Ovary (tissue), 7 donors: ENCODE measurements at regions not wholly inside any gene's neighbourhood (a gene's known extent, or its start where the extent isn't known, plus 50 kb on each side); places are given as distances from the start of the nearest gene placed in this dataset.

ENCODE experiments used
- DNase-seq, 5 donors: peaks; one replicate each; pipeline ENCODE4 v3.0.0-alpha.2; 2019 to 2020
- H3K27ac ChIP-seq, 2 donors: fragments of 200-600 bp; one replicate each; pipeline versions ENCODE4 v1.5.1 to v1.8.0; 2019 to 2022
- H3K27me3 ChIP-seq: fragments of 200-600 bp; one replicate; pipeline ENCODE4 v1.8.0; 2022
- H3K36me3 ChIP-seq: fragments of 200-600 bp; sonication (generic); one replicate; pipeline ENCODE4 v1.5.1; 2019
- H3K4me1 ChIP-seq: one replicate; pipeline ENCODE4 v1.8.1; 2013; ENCODE audit warnings: mild to moderate bottlenecking, moderate library complexity; ENCODE audit not compliant: insufficient read depth
- H3K4me3 ChIP-seq: fragments of 200-600 bp; sonication (generic); one replicate; pipeline ENCODE4 v1.5.1; 2017
- H3K9me3 ChIP-seq, 2 donors: fragments of 200-600 bp in 1 of 2; sonication (generic) in 1 of 2; one replicate each; pipeline versions ENCODE4 v1.5.1 to v1.8.1; 2013 to 2019; ENCODE audit warnings: mild to moderate bottlenecking in 1 of 2, moderate library complexity in 1 of 2
- EP300 ChIP-seq: sonication (generic); formaldehyde crosslinking; IDR thresholded peaks from one replicate; pipeline ENCODE4 v1.6.1; 2017; ENCODE audit warnings: antibody characterized with exemption
- POLR2A ChIP-seq: fragments of 450-650 bp; IDR thresholded peaks from one replicate; pipeline ENCODE4 v1.6.1; 2017; ENCODE audit warnings: antibody characterized with exemption, mild to moderate bottlenecking, moderate library complexity
- WGBS, 3 donors: extraction: QIAGEN DNeasy Blood & Tissue Kit in 1 of 3; methylation state at CpG; one replicate each; pipeline versions ENCODE4 v1.1.5 to v1.1.7; 2013 to 2017; 5-methylcytosine and 5-hydroxymethylcytosine counted together
- intact Hi-C, 4 donors: fragments of 100-400 bp; cut with DNase I; formaldehyde crosslinking; loops; one replicate each; pipeline versions ENCODE4 v1.11.0 to v1.15.1; 2022 to 2023
- TF ChIP-seq, protein P1 (sequence below), 3 donors: fragments of 450-650 bp in 2 of 3; fragments of 200-600 bp in 1 of 3; IDR thresholded peaks; one replicate each; pipeline versions ENCODE4 v1.5.1 to v1.8.0; 2016 to 2022; ENCODE audit warnings: antibody characterized with exemption in 3 of 3, mild to moderate bottlenecking in 1 of 3
- donor health status: DM: no; HTN: no; CAD: no; lungs with moderate emphysema.
- donor health status: DM: no; HTN: no; CAD: no.
- donor health status: Bipolar disorder and iron deficiency.
- donor health status: DM: no; HTN: no; CAD: no.
- donor health status: DM: yes; HTN: yes; CAD: no.

DNA sequence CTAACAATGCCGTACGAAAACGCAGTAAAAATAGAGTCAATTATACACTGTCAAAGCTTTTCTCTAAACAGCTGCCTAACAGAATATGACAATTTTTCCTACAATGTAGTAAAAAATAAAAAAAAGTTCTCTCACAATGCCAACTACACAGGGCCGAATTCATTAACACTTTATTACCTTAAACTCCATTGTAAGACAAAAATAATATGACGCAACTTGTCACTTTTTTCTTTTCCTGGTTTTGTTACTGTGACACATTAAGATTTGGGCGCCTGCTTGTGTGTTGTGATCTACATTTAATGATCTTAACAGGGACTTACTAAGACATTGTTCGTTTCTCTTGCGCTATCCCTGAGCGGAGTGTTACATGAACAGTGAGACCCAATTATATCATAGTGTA, 204.1 kb downstream of the INSC start:
- intact Hi-C loops, result no loop called here
- TF ChIP-seq POLR2A (no peak), EP300 (no peak)
- TF ChIP-seq, protein P1, sequence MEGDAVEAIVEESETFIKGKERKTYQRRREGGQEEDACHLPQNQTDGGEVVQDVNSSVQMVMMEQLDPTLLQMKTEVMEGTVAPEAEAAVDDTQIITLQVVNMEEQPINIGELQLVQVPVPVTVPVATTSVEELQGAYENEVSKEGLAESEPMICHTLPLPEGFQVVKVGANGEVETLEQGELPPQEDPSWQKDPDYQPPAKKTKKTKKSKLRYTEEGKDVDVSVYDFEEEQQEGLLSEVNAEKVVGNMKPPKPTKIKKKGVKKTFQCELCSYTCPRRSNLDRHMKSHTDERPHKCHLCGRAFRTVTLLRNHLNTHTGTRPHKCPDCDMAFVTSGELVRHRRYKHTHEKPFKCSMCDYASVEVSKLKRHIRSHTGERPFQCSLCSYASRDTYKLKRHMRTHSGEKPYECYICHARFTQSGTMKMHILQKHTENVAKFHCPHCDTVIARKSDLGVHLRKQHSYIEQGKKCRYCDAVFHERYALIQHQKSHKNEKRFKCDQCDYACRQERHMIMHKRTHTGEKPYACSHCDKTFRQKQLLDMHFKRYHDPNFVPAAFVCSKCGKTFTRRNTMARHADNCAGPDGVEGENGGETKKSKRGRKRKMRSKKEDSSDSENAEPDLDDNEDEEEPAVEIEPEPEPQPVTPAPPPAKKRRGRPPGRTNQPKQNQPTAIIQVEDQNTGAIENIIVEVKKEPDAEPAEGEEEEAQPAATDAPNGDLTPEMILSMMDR (IDR thresholded peaks at IDR 0.05), result no peak
- H3K27me3 ChIP-seq, result no peaks in the 10 kb centered on the region
- no peak overlapping the region for H3K4me3 ChIP-seq
- WGBS, 3 donors, result 88 to 89% (median 89%) methylated on average over 9 of the region's 9 CpGs
- H3K9me3 ChIP-seq, result no peaks in the 10 kb centered on the region
- no peak overlapping the region for H3K27ac ChIP-seq
- no peak for DNase-seq
- no peaks in the 10 kb centered on the region for H3K4me1 ChIP-seq
- no peaks in the 10 kb centered on the region for H3K36me3 ChIP-seq

DNA sequence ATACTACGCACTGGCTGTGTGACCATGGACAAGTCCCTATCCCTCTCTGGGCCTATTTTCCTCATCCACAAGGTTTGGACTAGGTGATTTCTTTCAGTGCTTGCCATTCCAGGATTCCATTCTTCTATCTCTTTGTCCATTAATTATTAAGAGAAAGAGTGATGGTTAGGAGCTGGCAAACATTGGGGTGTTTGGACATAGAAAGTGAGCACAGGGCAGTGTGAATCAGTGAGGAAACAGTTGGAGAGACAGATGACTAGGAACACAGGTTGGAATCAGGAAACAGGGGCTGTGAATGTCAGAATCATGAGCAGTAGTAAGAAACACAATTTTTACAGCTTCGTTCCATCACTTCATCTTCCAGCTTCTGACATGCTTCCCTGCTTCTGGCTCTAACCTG, 211.8 kb downstream of the INSC start:
- H3K27me3 ChIP-seq, result no peaks in the 10 kb centered on the region
- intact Hi-C loops, result loop anchor here in 1 of 4 donors (10.0 kb wide), 1 partner anchor 1288 kb away; no protein-coding TSS in a partner anchor

DNA sequence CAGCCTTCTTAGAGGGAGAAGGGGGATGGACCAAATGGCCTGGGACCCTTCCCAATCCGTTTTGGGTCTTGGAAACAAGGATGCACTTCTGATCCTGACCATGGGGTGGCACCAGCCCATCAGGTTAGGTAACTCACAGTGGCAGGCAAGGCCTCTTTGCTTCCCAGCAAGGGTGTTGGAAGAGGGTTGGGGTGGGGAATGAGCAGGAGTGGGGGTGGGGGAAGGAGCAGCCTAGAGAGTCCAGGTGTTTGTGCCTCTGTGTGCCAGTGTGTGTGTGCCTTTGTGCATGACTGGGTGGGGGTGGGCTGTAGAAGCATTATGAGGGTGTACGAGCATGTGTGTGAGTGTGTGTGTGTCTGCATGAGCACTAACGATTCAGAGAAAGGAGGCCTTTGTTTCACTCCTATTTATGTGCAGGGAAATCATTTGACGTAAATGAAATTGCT, 213.1 kb downstream of the INSC start:
- TF ChIP-seq POLR2A (no peak), EP300 (no peak)
- TF ChIP-seq, protein P1 (IDR thresholded peaks at IDR 0.05), result no peak
- Histone ChIP-seq H3K36me3 (no peaks in the 10 kb centered on the region), H3K4me1 (no peaks in the 10 kb centered on the region), H3K27me3 (no peaks in the 10 kb centered on the region), H3K4me3 (no peak overlapping the region), H3K9me3 (no peaks in the 10 kb centered on the region), H3K27ac (no peak overlapping the region)
- 51 to 56% (median 53%) methylated on average over 4 of the region's 4 CpGs for WGBS, 3 donors
- intact Hi-C loops, result loop anchor here in 1 of 4 donors (10.0 kb wide), 1 partner anchor 1287 kb away; no protein-coding TSS in a partner anchor
- DNase-seq, result peak in 4 of 5 donors; percentile 24 to 59 (median 35)

More for the DNA sequence above, 211.8 kb downstream of the INSC start:
- Histone ChIP-seq H3K9me3 (no peaks in the 10 kb centered on the region), H3K36me3 (no peaks in the 10 kb centered on the region), H3K4me1 (no peaks in the 10 kb centered on the region), H3K27ac (no peak overlapping the region), H3K4me3 (no peak overlapping the region)
- 77 to 88% (median 85%) methylated on average over 2 of the region's 2 CpGs for whole genome bisulfite sequencing, 3 donors
- no peak for DNase-seq
- TF ChIP-seq POLR2A (no peak), EP300 (no peak)
- TF ChIP-seq, protein P1 (IDR thresholded peaks at IDR 0.05), result no peak

DNA sequence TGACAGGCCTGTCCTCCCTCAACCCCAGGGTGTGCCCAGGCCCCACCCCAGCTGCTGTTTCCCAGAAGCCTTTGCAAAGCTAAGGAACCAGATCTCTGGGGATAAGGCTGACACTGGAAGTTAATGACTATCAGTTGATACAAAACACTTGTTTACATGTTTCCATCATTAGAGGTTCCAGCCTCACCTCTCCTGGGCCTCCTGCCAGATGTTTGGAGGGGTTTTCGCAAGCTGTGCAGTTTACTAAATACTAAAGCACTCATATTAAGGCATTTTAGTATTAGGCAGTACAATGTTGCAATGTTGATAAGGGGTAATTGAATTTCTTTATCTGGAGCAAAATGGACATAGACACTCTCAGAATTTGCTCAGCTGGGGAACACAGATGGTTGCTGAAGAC, 218.7 kb downstream of the INSC start:
- no peak for DNase-seq
- Histone ChIP-seq H3K4me3 (no peak overlapping the region), H3K27ac (no peak overlapping the region), H3K27me3 (no peaks in the 10 kb centered on the region), H3K4me1 (no peaks in the 10 kb centered on the region), H3K9me3 (no peaks in the 10 kb centered on the region), H3K36me3 (no peaks in the 10 kb centered on the region)
- intact Hi-C loops, result loop anchor here in 1 of 4 donors (5.0 kb wide), 1 partner anchor 1279 kb away; no protein-coding TSS in a partner anchor
- TF ChIP-seq POLR2A (no peak), EP300 (no peak)
- TF ChIP-seq, protein P1 (IDR thresholded peaks at IDR 0.05), result no peak
- WGBS, 3 donors, result 31 to 50% (median 32%) methylated on average over 1 of the region's 1 CpG
